ENCODE measurements at regions not wholly inside any gene's neighbourhood (a gene's known extent, or its start where the extent isn't known, plus 50 kb on each side); places are given as distances from the start of the nearest gene placed in this dataset.
"Not testable (repeated sequence)": the region's sequence is repeated elsewhere in the genome, so short reads cannot be mapped to it uniquely, and the experiment has no call there.

- H3K36me3 ChIP-seq = no peaks in the 10 kb centered on the region
- intact Hi-C loops (cut with DNase I) = no loop called here
- no peak overlapping the region for H3K4me3 ChIP-seq
- H3K9me3 ChIP-seq = no peaks in the 10 kb centered on the region
- H3K4me1 ChIP-seq = no peaks in the 10 kb centered on the region
- no peak for DNase-seq
- no peak overlapping the region for H3K27ac ChIP-seq
- no peaks in the 10 kb centered on the region for H3K27me3 ChIP-seq
- no peak for ATAC-seq
- TF ChIP-seq CTCF (IDR thresholded peaks at IDR 0.05) = no peak
Measured at GRCh38 chr2:56583796-56584315, 400.1 kb downstream of the CCDC85A start.

- no peaks in the 10 kb centered on the region for H3K9me3 ChIP-seq
- H3K4me3 ChIP-seq = no peak overlapping the region
- DNase-seq (no peak), ATAC-seq (no peak)
- TF ChIP-seq CTCF (IDR thresholded peaks at IDR 0.05) = no peak
- no peak overlapping the region for H3K27ac ChIP-seq
- intact Hi-C loops (cut with DNase I) = no loop called here
- no peaks in the 10 kb centered on the region for H3K4me1 ChIP-seq
- H3K27me3 ChIP-seq = no peaks in the 10 kb centered on the region
- H3K36me3 ChIP-seq = no peaks in the 10 kb centered on the region
Measured at GRCh38 chr2:56587456-56587855, 403.7 kb downstream of the CCDC85A start.

GRCh38 chr2:56589194-56589593 lies 405.4 kb downstream of the CCDC85A start:
- intact Hi-C loops (cut with DNase I) = no loop called here
- Histone ChIP-seq H3K36me3 (no peaks in the 10 kb centered on the region), H3K27ac (no peak overlapping the region), H3K27me3 (no peaks in the 10 kb centered on the region), H3K4me3 (no peak overlapping the region), H3K9me3 (no peaks in the 10 kb centered on the region), H3K4me1 (no peaks in the 10 kb centered on the region)
- DNase-seq (no peak), ATAC-seq (no peak)
- no peak for TF ChIP-seq CTCF (IDR thresholded peaks at IDR 0.05)

GRCh38 chr2:56589835-56590234 lies 406.0 kb downstream of the CCDC85A start:
- TF ChIP-seq CTCF (IDR thresholded peaks at IDR 0.05) = no peak
- no peaks in the 10 kb centered on the region for H3K9me3 ChIP-seq
- no peaks in the 10 kb centered on the region for H3K4me1 ChIP-seq
- no peak overlapping the region for H3K27ac ChIP-seq
- H3K27me3 ChIP-seq = no peaks in the 10 kb centered on the region
- no peak for DNase-seq
- intact Hi-C loops (cut with DNase I) = no loop called here
- no peak overlapping the region for H3K4me3 ChIP-seq
- ATAC-seq = no peak
- H3K36me3 ChIP-seq = no peaks in the 10 kb centered on the region

GRCh38 chr2:56590611-56591010 lies 406.8 kb downstream of the CCDC85A start:
- ATAC-seq (no peak), DNase-seq (no peak)
- H3K4me1 ChIP-seq = no peaks in the 10 kb centered on the region
- no peak overlapping the region for H3K4me3 ChIP-seq
- no peak for TF ChIP-seq CTCF (IDR thresholded peaks at IDR 0.05)
- H3K36me3 ChIP-seq = no peaks in the 10 kb centered on the region
- intact Hi-C loops (cut with DNase I) = no loop called here
- no peaks in the 10 kb centered on the region for H3K9me3 ChIP-seq
- no peaks in the 10 kb centered on the region for H3K27me3 ChIP-seq
- no peak overlapping the region for H3K27ac ChIP-seq

- DNase-seq; H3K4me3 ChIP-seq; intact Hi-C loops (cut with DNase I); H3K36me3 ChIP-seq; ATAC-seq; H3K27me3 ChIP-seq; H3K9me3 ChIP-seq; H3K27ac ChIP-seq; H3K4me1 ChIP-seq: not testable (repeated sequence)
Measured at GRCh38 chr2:56606086-56606485, 422.3 kb downstream of the CCDC85A start.
